ENCODE measurements at regions not wholly inside any gene's neighbourhood (a gene's known extent, or its start where the extent isn't known, plus 50 kb on each side); places are given as distances from the start of the nearest gene placed in this dataset.

- TF ChIP-seq, protein P1, sequence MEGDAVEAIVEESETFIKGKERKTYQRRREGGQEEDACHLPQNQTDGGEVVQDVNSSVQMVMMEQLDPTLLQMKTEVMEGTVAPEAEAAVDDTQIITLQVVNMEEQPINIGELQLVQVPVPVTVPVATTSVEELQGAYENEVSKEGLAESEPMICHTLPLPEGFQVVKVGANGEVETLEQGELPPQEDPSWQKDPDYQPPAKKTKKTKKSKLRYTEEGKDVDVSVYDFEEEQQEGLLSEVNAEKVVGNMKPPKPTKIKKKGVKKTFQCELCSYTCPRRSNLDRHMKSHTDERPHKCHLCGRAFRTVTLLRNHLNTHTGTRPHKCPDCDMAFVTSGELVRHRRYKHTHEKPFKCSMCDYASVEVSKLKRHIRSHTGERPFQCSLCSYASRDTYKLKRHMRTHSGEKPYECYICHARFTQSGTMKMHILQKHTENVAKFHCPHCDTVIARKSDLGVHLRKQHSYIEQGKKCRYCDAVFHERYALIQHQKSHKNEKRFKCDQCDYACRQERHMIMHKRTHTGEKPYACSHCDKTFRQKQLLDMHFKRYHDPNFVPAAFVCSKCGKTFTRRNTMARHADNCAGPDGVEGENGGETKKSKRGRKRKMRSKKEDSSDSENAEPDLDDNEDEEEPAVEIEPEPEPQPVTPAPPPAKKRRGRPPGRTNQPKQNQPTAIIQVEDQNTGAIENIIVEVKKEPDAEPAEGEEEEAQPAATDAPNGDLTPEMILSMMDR (IDR thresholded peaks at IDR 0.05; ENCODE audit: borderline replicate concordance, extremely low read depth, low read length, poor library complexity, severe bottlenecking), result no peak
- no peak for TF ChIP-seq EZH2 (IDR thresholded peaks at IDR 0.05; ENCODE audit: borderline replicate concordance, low read depth, low read length, severe bottlenecking)
These were observed 500.6 kb upstream of the ID4 start for GRCh38 chr6:19336579-19336978.
